ENCODE measurements at regions not wholly inside any gene's neighbourhood (a gene's known extent, or its start where the extent isn't known, plus 50 kb on each side); places are given as distances from the start of the nearest gene placed in this dataset.

- intact Hi-C loops (cut with micrococcal nuclease; ENCODE audit: unreplicated experiment) (no loop called here), in situ Hi-C loops (cut with MboI) (no loop called here)
- TF ChIP-seq LARP7 (IDR thresholded peaks at IDR 0.05) (no peak), KLF5 (IDR thresholded peaks at IDR 0.05; ENCODE audit: partially characterized antibody) (no peak), ZBTB40 (IDR thresholded peaks at IDR 0.05; ENCODE audit: borderline replicate concordance) (no peak), EP300 (IDR thresholded peaks at IDR 0.05; ENCODE audit: borderline replicate concordance in 1 of 2, control insufficient read depth in 1 of 2, low read depth in 2 of 2, low read length in 2 of 2) (no peak)
- no TSS peak for BruUV-seq (replicated peaks)
- Histone ChIP-seq H3K27ac (ENCODE audit: control insufficient read depth, insufficient read depth) (no peak overlapping the region), H2AFZ (ENCODE audit: control insufficient read depth, low read depth, low read length) (no peak overlapping the region), H3K4me2 (ENCODE audit: control insufficient read depth, insufficient read depth) (no peak overlapping the region), H3K27me3 (replicated peaks in 1 of 2; ENCODE audit: control insufficient read depth in 2 of 2, insufficient read depth in 2 of 2, low read length in 1 of 2) (no peaks in the 10 kb centered on the region), H3K9me3 (replicated peaks; ENCODE audit: control insufficient read depth, insufficient read depth, low read length) (peaks cover 3% of the 10 kb centered on the region; the same call in 2 of the 3 replicates), H3K9ac (ENCODE audit: control insufficient read depth, insufficient read depth, low read length) (no peak overlapping the region), H3K79me2 (ENCODE audit: control insufficient read depth, insufficient read depth, low read length) (no peaks in the 10 kb centered on the region), H3K4me3 (no peak overlapping the region), H4K20me1 (ENCODE audit: control insufficient read depth, insufficient read depth) (no peaks in the 10 kb centered on the region), H3K4me1 (ENCODE audit: control insufficient read depth, insufficient read depth, low read length) (no peaks in the 10 kb centered on the region), H3K36me3 (ENCODE audit: control insufficient read depth in 2 of 2, insufficient read depth in 2 of 2, low read length in 1 of 2) (no peaks in the 10 kb centered on the region)
- no peak for DNase-seq (ENCODE audit: low read depth, low spot score)
- CTCF ChIA-PET = no interaction called here
- RAD21 ChIA-PET (ENCODE audit: unreplicated experiment) = no interaction called here
- no peak for ATAC-seq
- SMC1A ChIA-PET (ENCODE audit: uncharacterized antibody, unreplicated experiment) = interaction anchor here (1.0 kb wide), 1 partner anchor 10 kb away, joined by 3 read pairs; no protein-coding TSS in a partner anchor
- no peak for FAIRE-seq
- POLR2A ChIA-PET = no interaction called here
Observed at GRCh38 chr5:96207420-96207819, 225.6 kb downstream of the PCSK1 start.
